Esophagus (tissue), 2 donors: ENCODE measurements at regions not wholly inside any gene's neighbourhood (a gene's known extent, or its start where the extent isn't known, plus 50 kb on each side); places are given as distances from the start of the nearest gene placed in this dataset.
"Not testable (repeated sequence)": the region's sequence is repeated elsewhere in the genome, so short reads cannot be mapped to it uniquely, and the experiment has no call there.

Experiments
- H3K27ac ChIP-seq, 2 donors: one replicate each; pipeline ENCODE4 v1.5.1; 2013; ENCODE audit warnings: low read depth in 2 of 2, mild to moderate bottlenecking in 2 of 2, inconsistent platforms in 1 of 2, low read length in 1 of 2, moderate library complexity in 1 of 2
- H3K27me3 ChIP-seq, 2 donors: one replicate each; pipeline ENCODE4 v1.6.1; 2013; ENCODE audit warnings: low read length in 2 of 2, control low read depth in 1 of 2, mild to moderate bottlenecking in 1 of 2; ENCODE audit not compliant: insufficient read depth in 2 of 2, control insufficient read depth in 1 of 2
- H3K36me3 ChIP-seq, 2 donors: one replicate each; pipeline ENCODE4 v1.6.1; 2013; ENCODE audit warnings: low read length in 1 of 2; ENCODE audit not compliant: control insufficient read depth in 2 of 2, insufficient read depth in 2 of 2
- H3K4me1 ChIP-seq, 2 donors: one replicate each; pipeline ENCODE4 v1.6.1; 2013; ENCODE audit warnings: low read length in 1 of 2; ENCODE audit not compliant: control insufficient read depth in 2 of 2, insufficient read depth in 2 of 2
- H3K4me3 ChIP-seq, 2 donors: one replicate each; pipeline ENCODE4 v1.5.1; 2013; ENCODE audit warnings: low read length in 2 of 2, mild to moderate bottlenecking in 2 of 2, low read depth in 1 of 2, moderate library complexity in 1 of 2
- H3K9me3 ChIP-seq, 2 donors: one replicate each; pipeline ENCODE4 v1.6.1; 2013; ENCODE audit warnings: mild to moderate bottlenecking in 2 of 2, low read depth in 1 of 2, low read length in 1 of 2, moderate library complexity in 1 of 2; ENCODE audit not compliant: control insufficient read depth in 2 of 2, insufficient read depth in 1 of 2
- WGBS, 2 donors: extraction: QIAGEN DNeasy Blood & Tissue Kit; methylation state at CpG; one replicate each; pipeline ENCODE4 v1.1.7; 2013; 5-methylcytosine and 5-hydroxymethylcytosine counted together
- donor health status: healthy with polysubstance abuse.
- donor health status: Bipolar disorder and iron deficiency.

GRCh38 chr16:21376196-21376899, 98.3 kb upstream of the CRYM start:
- H3K4me1 ChIP-seq, H3K9me3 ChIP-seq, H3K27ac ChIP-seq, H3K4me3 ChIP-seq, H3K27me3 ChIP-seq, H3K36me3 ChIP-seq: not testable (repeated sequence)
- WGBS, 2 donors, result 95 to 97% methylated on average over 16 to 17 of the region's 22 CpGs

GRCh38 chr16:21375334-21375733, 97.2 kb upstream of the CRYM start:
- WGBS, 2 donors, result 63 to 71% methylated on average over 2 of the region's 4 CpGs
- H3K36me3 ChIP-seq, H3K27ac ChIP-seq, H3K9me3 ChIP-seq, H3K4me1 ChIP-seq, H3K4me3 ChIP-seq, H3K27me3 ChIP-seq: not testable (repeated sequence)

GRCh38 chr16:21373454-21373853, 95.4 kb upstream of the CRYM start:
- not testable (repeated sequence) for H3K27ac ChIP-seq, H3K4me1 ChIP-seq, H3K27me3 ChIP-seq, H3K9me3 ChIP-seq, H3K36me3 ChIP-seq, H3K4me3 ChIP-seq
- 88 to 89% methylated on average over 2 of the region's 2 CpGs for WGBS, 2 donors

- 46 to 74% methylated on average over 5 to 6 of the region's 7 CpGs for WGBS, 2 donors
- H3K9me3 ChIP-seq, H3K4me3 ChIP-seq, H3K27ac ChIP-seq, H3K27me3 ChIP-seq, H3K36me3 ChIP-seq, H3K4me1 ChIP-seq: not testable (repeated sequence)
Observed at GRCh38 chr16:21372862-21373261, 94.8 kb upstream of the CRYM start.

- H3K4me3 ChIP-seq, H3K9me3 ChIP-seq, H3K27ac ChIP-seq, H3K4me1 ChIP-seq, H3K27me3 ChIP-seq, H3K36me3 ChIP-seq: not testable (repeated sequence)
- 52 to 57% methylated on average over 14 to 15 of the region's 18 CpGs for WGBS, 2 donors
Observed at GRCh38 chr16:21372162-21372835, 94.2 kb upstream of the CRYM start.

GRCh38 chr16:21370791-21371190, 92.7 kb upstream of the CRYM start:
- WGBS, 2 donors, result 55 to 67% methylated on average over 4 to 5 of the region's 5 CpGs

GRCh38 chr16:21368973-21369942, 91.2 kb upstream of the CRYM start:
- H3K9me3 ChIP-seq, H3K27ac ChIP-seq, H3K27me3 ChIP-seq, H3K4me1 ChIP-seq, H3K4me3 ChIP-seq, H3K36me3 ChIP-seq: not testable (repeated sequence)
- 57 to 60% methylated on average over 4 of the region's 5 CpGs for WGBS, 2 donors

More at GRCh38 chr16:21370791-21371190, 92.7 kb upstream of the CRYM start:
- H3K27me3 ChIP-seq, H3K9me3 ChIP-seq, H3K4me3 ChIP-seq, H3K4me1 ChIP-seq, H3K36me3 ChIP-seq, H3K27ac ChIP-seq: not testable (repeated sequence)

GRCh38 chr16:21367733-21368421, 89.8 kb upstream of the CRYM start:
- H3K9me3 ChIP-seq, H3K4me3 ChIP-seq: not testable (repeated sequence)

GRCh38 chr16:21366998-21367397, 88.9 kb upstream of the CRYM start:
- not testable (repeated sequence) for H3K36me3 ChIP-seq, H3K27ac ChIP-seq, H3K4me3 ChIP-seq, H3K27me3 ChIP-seq, H3K4me1 ChIP-seq, H3K9me3 ChIP-seq
- 39 to 68% methylated on average over 2 of the region's 2 CpGs for WGBS, 2 donors

More at GRCh38 chr16:21367733-21368421, 89.8 kb upstream of the CRYM start:
- not testable (repeated sequence) for H3K27ac ChIP-seq, H3K36me3 ChIP-seq, H3K27me3 ChIP-seq, H3K4me1 ChIP-seq
- WGBS, 2 donors, result 80% methylated on average over 9 of the region's 9 CpGs
